Keratinocyte (primary cell): ENCODE measurements at regions not wholly inside any gene's neighbourhood (a gene's known extent, or its start where the extent isn't known, plus 50 kb on each side); places are given as distances from the start of the nearest gene placed in this dataset.

Source experiments
- DNase-seq: peaks from one replicate; pipeline ENCODE4 v3.0.0-alpha.2; 2011; ENCODE audit warnings: low read depth, missing footprints, low spot score
- FAIRE-seq: peaks from 2 replicates; lab custom pipeline; 2011; peaks lifted over from hg19 to GRCh38; lab: Jason Lieb, UNC
- H2AFZ ChIP-seq: 2 replicates; pipeline ENCODE4 v1.6.0; 2012; ENCODE audit warnings: low read length, control low read depth, inconsistent platforms; ENCODE audit not compliant: control insufficient read depth
- H3K27ac ChIP-seq: 2 replicates; pipeline ENCODE4 v1.5.1; 2011; ENCODE audit warnings: low read length; ENCODE audit not compliant: control insufficient read depth, insufficient read depth
- H3K27me3 ChIP-seq: 3 replicates; pipeline ENCODE4 v1.6.0; 2011; ENCODE audit warnings: low read length; ENCODE audit not compliant: control insufficient read depth, insufficient read depth; ENCODE audit errors: extremely low read depth
- H3K36me3 ChIP-seq, 2 experiments: 2 replicates in 1 of 2; 3 replicates in 1 of 2; pipeline ENCODE4 v1.5.1; 2011; ENCODE audit warnings: low read length in 2 of 2, mild to moderate bottlenecking in 1 of 2; ENCODE audit not compliant: control insufficient read depth in 2 of 2, insufficient read depth in 2 of 2; ENCODE audit errors: extremely low read depth in 1 of 2
- H3K4me1 ChIP-seq: 3 replicates; pipeline ENCODE4 v1.5.1; 2011; ENCODE audit warnings: low read length; ENCODE audit not compliant: control insufficient read depth, insufficient read depth; ENCODE audit errors: extremely low read depth
- H3K4me2 ChIP-seq: 3 replicates; pipeline ENCODE4 v1.6.0; 2011; ENCODE audit warnings: low read depth, low read length; ENCODE audit not compliant: control insufficient read depth, insufficient read depth; ENCODE audit errors: extremely low read depth
- H3K4me3 ChIP-seq, 3 experiments: fragments of 200-600 bp in 1 of 3; sonication (generic) in 1 of 3; 2 replicates in 2 of 3; 3 replicates in 1 of 3; pipeline ENCODE4 v1.5.1; 2011 to 2016; ENCODE audit warnings: low read length in 3 of 3, mild to moderate bottlenecking in 3 of 3, control low read depth in 2 of 3, inconsistent platforms in 1 of 3, low read depth in 1 of 3, mixed read lengths in 1 of 3, mixed run types in 1 of 3, moderate library complexity in 1 of 3; ENCODE audit not compliant: control insufficient read depth in 2 of 3, insufficient read depth in 2 of 3; ENCODE audit errors: extremely low read depth in 1 of 3
- H3K79me2 ChIP-seq: 2 replicates; pipeline ENCODE4 v1.6.0; 2012; ENCODE audit warnings: low read length; ENCODE audit not compliant: control insufficient read depth, insufficient read depth
- H3K9ac ChIP-seq: 3 replicates; pipeline ENCODE4 v1.6.0; 2011; ENCODE audit warnings: low read length; ENCODE audit not compliant: control insufficient read depth, insufficient read depth; ENCODE audit errors: extremely low read depth
- H3K9me1 ChIP-seq: 3 replicates; pipeline ENCODE4 v1.6.0; 2011; ENCODE audit warnings: low read length; ENCODE audit not compliant: control insufficient read depth, insufficient read depth; ENCODE audit errors: extremely low read depth
- H3K9me3 ChIP-seq: 2 replicates; pipeline ENCODE4 v1.5.1; 2012; ENCODE audit warnings: low read depth, low read length; ENCODE audit not compliant: control insufficient read depth
- H4K20me1 ChIP-seq: 3 replicates; pipeline ENCODE4 v1.6.0; 2011; ENCODE audit warnings: low read length; ENCODE audit not compliant: control insufficient read depth, insufficient read depth; ENCODE audit errors: extremely low read depth
- CTCF ChIP-seq, 3 experiments: IDR thresholded peaks in 1 of 3; conservative IDR thresholded peaks in 1 of 3; optimal IDR thresholded peaks in 1 of 3; 2 replicates in 2 of 3; 3 replicates in 1 of 3; pipeline versions ENCODE3 to v1.5.1; 2011; ENCODE audit warnings: low read length in 3 of 3, mild to moderate bottlenecking in 3 of 3, moderate library complexity in 2 of 3, control low read depth in 1 of 3, inconsistent platforms in 1 of 3; ENCODE audit not compliant: insufficient read depth in 2 of 3; ENCODE audit errors: extremely low read depth in 1 of 3
- EZH2 ChIP-seq: IDR thresholded peaks from one replicate; pipeline ENCODE4 v1.6.1; 2012; ENCODE audit warnings: inconsistent platforms, mild to moderate bottlenecking, low read length, moderate library complexity
- dilution Hi-C: fragments of 300-500 bp; cut with MboI; formaldehyde crosslinking; loops from one replicate; pipeline ENCODE4 v1.7.0; 2020; ENCODE audit warnings: low sequenced_read_pairs; ENCODE audit not compliant: extremely low pct_ligation_motif_present

- TF ChIP-seq EZH2 (no peak), CTCF (optimal IDR thresholded peaks at IDR 0.05 in 1 of 3, IDR thresholded peaks at IDR 0.05 in 1 of 3, conservative IDR thresholded peaks at IDR 0.05 in 1 of 3; ENCODE audit: extremely low read depth in 1 of 3, insufficient read depth in 2 of 3, low read length in 3 of 3) (no peak)
- no peaks in the 10 kb centered on the region for H3K27me3 ChIP-seq
- H3K36me3 ChIP-seq, result no peaks in the 10 kb centered on the region
- H3K9me3 ChIP-seq, result no peaks in the 10 kb centered on the region
- H4K20me1 ChIP-seq, result no peaks in the 10 kb centered on the region
- no peak overlapping the region for H3K4me3 ChIP-seq
- H3K79me2 ChIP-seq, result no peaks in the 10 kb centered on the region
- H2AFZ ChIP-seq, result no peak overlapping the region
- dilution Hi-C loops, result no loop called here
- no peak for DNase-seq
- no peaks in the 10 kb centered on the region for H3K9me1 ChIP-seq
- peaks cover 7% of the 10 kb centered on the region for H3K4me1 ChIP-seq
- no peak overlapping the region for H3K9ac ChIP-seq
- no peak overlapping the region for H3K4me2 ChIP-seq
- no peak overlapping the region for H3K27ac ChIP-seq
- FAIRE-seq, result no peak
Measured at GRCh38 chr1:199696225-199696624, 331.3 kb upstream of the NR5A2 start.

- Histone ChIP-seq H3K4me1 (no peaks in the 10 kb centered on the region), H3K27me3 (no peaks in the 10 kb centered on the region), H3K79me2 (no peaks in the 10 kb centered on the region), H3K36me3 (no peaks in the 10 kb centered on the region), H2AFZ (no peak overlapping the region), H3K4me3 (no peak overlapping the region), H3K27ac (no peak overlapping the region), H3K9me1 (no peaks in the 10 kb centered on the region), H3K9me3 (no peaks in the 10 kb centered on the region), H3K9ac (no peak overlapping the region), H3K4me2 (no peak overlapping the region), H4K20me1 (no peaks in the 10 kb centered on the region)
- dilution Hi-C loops, result no loop called here
- FAIRE-seq (no peak), DNase-seq (no peak)
- TF ChIP-seq CTCF (optimal IDR thresholded peaks at IDR 0.05 in 1 of 3, IDR thresholded peaks at IDR 0.05 in 1 of 3, conservative IDR thresholded peaks at IDR 0.05 in 1 of 3; ENCODE audit: extremely low read depth in 1 of 3, insufficient read depth in 2 of 3, low read length in 3 of 3), result no peak
Measured at GRCh38 chr1:199698222-199698621, 329.3 kb upstream of the NR5A2 start.
